ENCODE measurements at regions not wholly inside any gene's neighbourhood (a gene's known extent, or its start where the extent isn't known, plus 50 kb on each side); places are given as distances from the start of the nearest gene placed in this dataset.

- H3K4me1 ChIP-seq (ENCODE audit: control insufficient read depth in 1 of 2, insufficient read depth in 1 of 2, low read depth in 1 of 2, low read length in 1 of 2): no peaks in the 10 kb centered on the region
- no peak overlapping the region for H3K27ac ChIP-seq
- no peaks in the 10 kb centered on the region for H3K36me3 ChIP-seq
- no peak overlapping the region for H3K4me3 ChIP-seq (ENCODE audit: low read depth in 1 of 2, low read length in 1 of 2)
- H3K27me3 ChIP-seq: peaks cover 43% of the 10 kb centered on the region
- H3K9me3 ChIP-seq: no peaks in the 10 kb centered on the region
- TF ChIP-seq, protein P1, sequence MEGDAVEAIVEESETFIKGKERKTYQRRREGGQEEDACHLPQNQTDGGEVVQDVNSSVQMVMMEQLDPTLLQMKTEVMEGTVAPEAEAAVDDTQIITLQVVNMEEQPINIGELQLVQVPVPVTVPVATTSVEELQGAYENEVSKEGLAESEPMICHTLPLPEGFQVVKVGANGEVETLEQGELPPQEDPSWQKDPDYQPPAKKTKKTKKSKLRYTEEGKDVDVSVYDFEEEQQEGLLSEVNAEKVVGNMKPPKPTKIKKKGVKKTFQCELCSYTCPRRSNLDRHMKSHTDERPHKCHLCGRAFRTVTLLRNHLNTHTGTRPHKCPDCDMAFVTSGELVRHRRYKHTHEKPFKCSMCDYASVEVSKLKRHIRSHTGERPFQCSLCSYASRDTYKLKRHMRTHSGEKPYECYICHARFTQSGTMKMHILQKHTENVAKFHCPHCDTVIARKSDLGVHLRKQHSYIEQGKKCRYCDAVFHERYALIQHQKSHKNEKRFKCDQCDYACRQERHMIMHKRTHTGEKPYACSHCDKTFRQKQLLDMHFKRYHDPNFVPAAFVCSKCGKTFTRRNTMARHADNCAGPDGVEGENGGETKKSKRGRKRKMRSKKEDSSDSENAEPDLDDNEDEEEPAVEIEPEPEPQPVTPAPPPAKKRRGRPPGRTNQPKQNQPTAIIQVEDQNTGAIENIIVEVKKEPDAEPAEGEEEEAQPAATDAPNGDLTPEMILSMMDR (IDR thresholded peaks at IDR 0.05): no peak
Observed at GRCh38 chr1:18554597-18554996, 73.9 kb downstream of the KLHDC7A start.

- no peaks in the 10 kb centered on the region for H3K36me3 ChIP-seq
- H3K9me3 ChIP-seq: no peaks in the 10 kb centered on the region
- peaks cover 47% of the 10 kb centered on the region for H3K27me3 ChIP-seq
- TF ChIP-seq, protein P1 (IDR thresholded peaks at IDR 0.05): no peak
- H3K4me3 ChIP-seq (ENCODE audit: low read depth in 1 of 2, low read length in 1 of 2): no peak overlapping the region
- no peak overlapping the region for H3K27ac ChIP-seq
- H3K4me1 ChIP-seq (ENCODE audit: control insufficient read depth in 1 of 2, insufficient read depth in 1 of 2, low read depth in 1 of 2, low read length in 1 of 2): no peaks in the 10 kb centered on the region
Observed at GRCh38 chr1:18555036-18555435, 74.3 kb downstream of the KLHDC7A start.

- Histone ChIP-seq H3K9me3 (no peaks in the 10 kb centered on the region), H3K27ac (no peak overlapping the region), H3K4me3 (ENCODE audit: low read depth in 1 of 2, low read length in 1 of 2) (no peak overlapping the region), H3K4me1 (ENCODE audit: control insufficient read depth in 1 of 2, insufficient read depth in 1 of 2, low read depth in 1 of 2, low read length in 1 of 2) (no peaks in the 10 kb centered on the region), H3K36me3 (no peaks in the 10 kb centered on the region), H3K27me3 (peaks cover 60% of the 10 kb centered on the region)
- TF ChIP-seq, protein P1 (IDR thresholded peaks at IDR 0.05): no peak
Observed at GRCh38 chr1:18556364-18556763, 74.3 kb upstream of the PAX7 start.

- H3K27ac ChIP-seq: no peak overlapping the region
- no peak overlapping the region for H3K4me3 ChIP-seq (ENCODE audit: low read depth in 1 of 2, low read length in 1 of 2)
- no peaks in the 10 kb centered on the region for H3K9me3 ChIP-seq
- peaks cover 67% of the 10 kb centered on the region for H3K27me3 ChIP-seq
- no peaks in the 10 kb centered on the region for H3K4me1 ChIP-seq (ENCODE audit: control insufficient read depth in 1 of 2, insufficient read depth in 1 of 2, low read depth in 1 of 2, low read length in 1 of 2)
- H3K36me3 ChIP-seq: no peaks in the 10 kb centered on the region
- TF ChIP-seq, protein P1 (IDR thresholded peaks at IDR 0.05): no peak
Observed at GRCh38 chr1:18557621-18558465, 72.8 kb upstream of the PAX7 start.

GRCh38 chr1:18560692-18561091, 70.0 kb upstream of the PAX7 start:
- Histone ChIP-seq H3K36me3 (no peaks in the 10 kb centered on the region), H3K4me3 (ENCODE audit: low read depth in 1 of 2, low read length in 1 of 2) (no peak overlapping the region), H3K27ac (no peak overlapping the region), H3K4me1 (ENCODE audit: control insufficient read depth in 1 of 2, insufficient read depth in 1 of 2, low read depth in 1 of 2, low read length in 1 of 2) (no peaks in the 10 kb centered on the region), H3K9me3 (no peaks in the 10 kb centered on the region), H3K27me3 (peaks cover 63% of the 10 kb centered on the region)
- TF ChIP-seq, protein P1 (IDR thresholded peaks at IDR 0.05): no peak
